ENCODE measurements at regions not wholly inside any gene's neighbourhood (a gene's known extent, or its start where the extent isn't known, plus 50 kb on each side); places are given as distances from the start of the nearest gene placed in this dataset.

- TF ChIP-seq KAT2B (IDR thresholded peaks at IDR 0.05; ENCODE audit: low read depth, low read length) (no peak), NCOA2 (IDR thresholded peaks at IDR 0.05; ENCODE audit: partially characterized antibody in 2 of 2) (no peak), ETV6 (IDR thresholded peaks at IDR 0.05; ENCODE audit: borderline replicate concordance in 1 of 2, low read depth in 2 of 2, low read length in 1 of 2) (no peak), ETV6 (CRISPR knock-in tag; IDR thresholded peaks at IDR 0.05; ENCODE audit: borderline replicate concordance) (no peak), KAT7 (CRISPR knock-in tag; IDR thresholded peaks at IDR 0.05; ENCODE audit: borderline replicate concordance) (no peak), ZNF23 (CRISPR knock-in tag; IDR thresholded peaks at IDR 0.05) (no peak), ZNF280B (CRISPR knock-in tag; IDR thresholded peaks at IDR 0.05) (no peak), ZBTB49 (CRISPR knock-in tag; IDR thresholded peaks at IDR 0.05; ENCODE audit: borderline replicate concordance) (no peak), GABPB1 (CRISPR knock-in tag; IDR thresholded peaks at IDR 0.05) (no peak), ZNF3 (CRISPR knock-in tag; IDR thresholded peaks at IDR 0.05) (no peak), PML (IDR thresholded peaks at IDR 0.05; ENCODE audit: low read length) (peak; percentile 85), IRF1 (CRISPR knock-in tag; IDR thresholded peaks at IDR 0.05; ENCODE audit: borderline replicate concordance) (no peak), BDP1 (IDR thresholded peaks at IDR 0.05; ENCODE audit: insufficient read depth, insufficient read length) (no peak), KLF6 (CRISPR knock-in tag; IDR thresholded peaks at IDR 0.05; ENCODE audit: borderline replicate concordance) (no peak), TAF1 (IDR thresholded peaks at IDR 0.05; ENCODE audit: control insufficient read depth, extremely low read depth, insufficient read depth, low read length, severe bottlenecking) (no peak), MTA1 (IDR thresholded peaks at IDR 0.05; ENCODE audit: borderline replicate concordance) (peak; percentile 75), TRIM25 (IDR thresholded peaks at IDR 0.05; ENCODE audit: borderline replicate concordance) (no peak), ZSCAN32 (CRISPR knock-in tag; IDR thresholded peaks at IDR 0.05) (no peak), PRPF4 (IDR thresholded peaks at IDR 0.05; ENCODE audit: insufficient read depth, low read depth, low read length, poor library complexity, severe bottlenecking) (no peak), ZNF347 (CRISPR knock-in tag; IDR thresholded peaks at IDR 0.05; ENCODE audit: low read depth) (no peak), ZNF445 (CRISPR knock-in tag; IDR thresholded peaks at IDR 0.05; ENCODE audit: low read depth) (no peak), KLF10 (CRISPR knock-in tag; IDR thresholded peaks at IDR 0.05) (no peak), YBX1 (IDR thresholded peaks at IDR 0.05) (no peak)
Measured at GRCh38 chr1:182200025-182200812, 138.7 kb upstream of the ZNF648 start (continued).

Measured in K562 (cell line).